Osteocyte (in vitro differentiated cells): ENCODE measurements at regions not wholly inside any gene's neighbourhood (a gene's known extent, or its start where the extent isn't known, plus 50 kb on each side); places are given as distances from the start of the nearest gene placed in this dataset.
A peak's percentile ranks its signal among the peaks of the same experiment; 100 is the strongest.

Source experiments
- DNase-seq: peaks from one replicate; pipeline ENCODE4 v3.0.0; 2021; ENCODE audit warnings: mixed read lengths; ENCODE audit not compliant: unreplicated experiment; ENCODE audit errors: extremely low spot score
- H3K27ac Mint-ChIP-seq: one replicate; pipeline ENCODE4 v1.8.0; 2021; ENCODE audit warnings: mild to moderate bottlenecking, mixed read lengths; ENCODE audit not compliant: unreplicated experiment
- H3K27me3 Mint-ChIP-seq: one replicate; pipeline ENCODE4 v1.8.0; 2021; ENCODE audit warnings: mixed read lengths; ENCODE audit not compliant: unreplicated experiment
- H3K36me3 Mint-ChIP-seq: one replicate; pipeline ENCODE4 v1.8.0; 2021; ENCODE audit warnings: mixed read lengths; ENCODE audit not compliant: unreplicated experiment
- H3K4me1 Mint-ChIP-seq: one replicate; pipeline ENCODE4 v1.8.0; 2021; ENCODE audit warnings: mixed read lengths; ENCODE audit not compliant: unreplicated experiment
- H3K4me3 Mint-ChIP-seq: one replicate; pipeline ENCODE4 v1.8.0; 2021; ENCODE audit warnings: mild to moderate bottlenecking, moderate library complexity, mixed read lengths; ENCODE audit not compliant: unreplicated experiment
- H3K9me3 Mint-ChIP-seq: one replicate; pipeline ENCODE4 v1.8.0; 2021; ENCODE audit warnings: mixed read lengths; ENCODE audit not compliant: unreplicated experiment
- CTCF ChIP-seq: fragments of 200-600 bp; sonication (generic); IDR thresholded peaks from 2 replicates; pipeline ENCODE4 v1.5.0; 2021; ENCODE audit warnings: antibody characterized with exemption, mild to moderate bottlenecking, moderate library complexity

GRCh38 chr18:10081492-10081891 lies 167.7 kb downstream of the VAPA start:
- no peak for DNase-seq

GRCh38 chr18:10085416-10085815 lies 171.6 kb downstream of the VAPA start:
- Mint-ChIP-seq H3K9me3 (peaks cover 12% of the 10 kb centered on the region), H3K36me3 (peaks cover 5% of the 10 kb centered on the region), H3K27me3 (no peaks in the 10 kb centered on the region), H3K27ac (peak overlapping the region; percentile 61), H3K4me3 (no peak overlapping the region), H3K4me1 (peaks cover 25% of the 10 kb centered on the region)
- DNase-seq, result no peak
- no peak for TF ChIP-seq CTCF

More at GRCh38 chr18:10081492-10081891, 167.7 kb downstream of the VAPA start:
- Mint-ChIP-seq H3K27ac (no peak overlapping the region), H3K4me1 (peaks cover 16% of the 10 kb centered on the region), H3K4me3 (no peak overlapping the region), H3K36me3 (peaks cover 5% of the 10 kb centered on the region), H3K9me3 (peaks cover 12% of the 10 kb centered on the region), H3K27me3 (no peaks in the 10 kb centered on the region)
- TF ChIP-seq CTCF, result no peak

GRCh38 chr18:10085876-10086275 lies 172.1 kb downstream of the VAPA start:
- H3K4me3 Mint-ChIP-seq, result no peak overlapping the region
- H3K9me3 Mint-ChIP-seq, result peaks cover 12% of the 10 kb centered on the region

GRCh38 chr18:10086458-10087210 lies 172.8 kb downstream of the VAPA start:
- H3K4me1 Mint-ChIP-seq, result peaks cover 36% of the 10 kb centered on the region
- peaks cover 12% of the 10 kb centered on the region for H3K9me3 Mint-ChIP-seq
- H3K36me3 Mint-ChIP-seq, result peaks cover 5% of the 10 kb centered on the region
- TF ChIP-seq CTCF, result no peak
- H3K27ac Mint-ChIP-seq, result peak overlapping the region; percentile 15
- no peak for DNase-seq
- no peak overlapping the region for H3K4me3 Mint-ChIP-seq
- no peaks in the 10 kb centered on the region for H3K27me3 Mint-ChIP-seq

More at GRCh38 chr18:10085876-10086275, 172.1 kb downstream of the VAPA start:
- DNase-seq, result no peak
- Mint-ChIP-seq H3K27me3 (no peaks in the 10 kb centered on the region), H3K4me1 (peaks cover 29% of the 10 kb centered on the region), H3K36me3 (peaks cover 5% of the 10 kb centered on the region), H3K27ac (peak overlapping the region; percentile 15)
- no peak for TF ChIP-seq CTCF

- Mint-ChIP-seq H3K27me3 (no peaks in the 10 kb centered on the region), H3K4me1 (peaks cover 37% of the 10 kb centered on the region), H3K36me3 (no peaks in the 10 kb centered on the region), H3K4me3 (no peak overlapping the region), H3K9me3 (no peaks in the 10 kb centered on the region), H3K27ac (no peak overlapping the region)
- no peak for TF ChIP-seq CTCF
- DNase-seq, result no peak
These were observed 174.9 kb downstream of the VAPA start for GRCh38 chr18:10088734-10089133.
